ENCODE measurements at regions not wholly inside any gene's neighbourhood (a gene's known extent, or its start where the extent isn't known, plus 50 kb on each side); places are given as distances from the start of the nearest gene placed in this dataset.

DNA sequence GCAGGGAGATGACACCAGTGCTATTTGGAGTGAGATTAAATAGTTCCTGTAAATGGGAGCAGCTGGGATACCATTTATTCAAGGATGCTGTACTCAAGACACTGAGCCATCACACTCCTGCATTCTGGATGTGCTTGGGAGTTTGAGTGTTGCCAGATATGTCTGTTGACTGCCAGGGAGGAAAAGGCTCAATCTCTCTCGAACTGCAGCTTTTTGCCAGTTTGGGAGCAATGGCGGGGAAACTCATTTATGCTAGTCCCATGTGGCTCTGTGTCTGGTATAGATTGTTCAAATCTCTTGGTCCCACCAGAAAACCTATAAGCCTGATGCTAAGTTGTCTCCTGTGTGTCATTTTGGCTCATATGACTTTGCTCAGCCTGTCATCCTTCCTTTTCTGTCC, 363.6 kb downstream of the WDR72 start:
- Histone ChIP-seq H2AFZ (ENCODE audit: low read depth) (no peak overlapping the region), H3K36me3 (replicated peaks in 1 of 2; ENCODE audit: control insufficient read depth in 1 of 2, insufficient read depth in 2 of 2, low read length in 1 of 2) (no peaks in the 10 kb centered on the region), H3F3A (replicated peaks; ENCODE audit: insufficient read depth) (no peaks in the 10 kb centered on the region), H3K79me2 (ENCODE audit: insufficient read depth) (no peaks in the 10 kb centered on the region), H4K20me1 (ENCODE audit: insufficient read depth) (no peaks in the 10 kb centered on the region), H3K27ac (ENCODE audit: low read depth in 2 of 2, low read length in 1 of 2) (no peak overlapping the region), H3K4me3 (ENCODE audit: low read depth in 2 of 2, low read length in 1 of 2) (no peak overlapping the region), H3K9ac (no peak overlapping the region), H3K9me3 (no peaks in the 10 kb centered on the region), H3K4me1 (ENCODE audit: control insufficient read depth in 1 of 2, insufficient read depth in 2 of 2, low read depth in 1 of 2, low read length in 1 of 2) (no peaks in the 10 kb centered on the region), H3K27me3 (ENCODE audit: insufficient read depth) (no peaks in the 10 kb centered on the region), H3K9me2 (no peaks in the 10 kb centered on the region), H3K4me2 (no peak overlapping the region)
- no peak for TF ChIP-seq POLR2AphosphoS5 (IDR thresholded peaks at IDR 0.05; ENCODE audit: low read depth, low read length)
- TF ChIP-seq NRF1 (IDR thresholded peaks at IDR 0.05; ENCODE audit: low read depth, low read length): no peak
- TF ChIP-seq MAX (IDR thresholded peaks at IDR 0.05; ENCODE audit: low read depth): no peak
- TF ChIP-seq SIN3A (IDR thresholded peaks at IDR 0.05; ENCODE audit: borderline replicate concordance, low read depth, low read length): no peak
- no peak for TF ChIP-seq TEAD4 (IDR thresholded peaks at IDR 0.05; ENCODE audit: borderline replicate concordance, insufficient read depth)
- TF ChIP-seq MXI1 (IDR thresholded peaks at IDR 0.05; ENCODE audit: low read depth, low read length): no peak
- no peak for TF ChIP-seq FOXJ3 (CRISPR knock-in tag; IDR thresholded peaks at IDR 0.05)
- ChIA-PET POLR2A (no interaction called here), CTCF (interaction anchor here (0.9 kb wide), 1 partner anchor 9 kb away, joined by 3 read pairs; no protein-coding TSS in a partner anchor)
- WGBS (ENCODE audit: low lambda C conversion rate): no CpG with 5 or more reads among the region's 2 CpGs
- no peak for DNase-seq

- WGBS (ENCODE audit: low lambda C conversion rate): 21% methylated on average over 1 of the region's 1 CpG
Observed at GRCh38 chr15:53390549-53390948, 368.9 kb downstream of the WDR72 start.

More at GRCh38 chr15:53390549-53390948, 368.9 kb downstream of the WDR72 start:
- no peak for DNase-seq
- Histone ChIP-seq H4K20me1 (ENCODE audit: insufficient read depth) (no peaks in the 10 kb centered on the region), H3K36me3 (replicated peaks in 1 of 2; ENCODE audit: control insufficient read depth in 1 of 2, insufficient read depth in 2 of 2, low read length in 1 of 2) (no peaks in the 10 kb centered on the region), H3K27me3 (ENCODE audit: insufficient read depth) (no peaks in the 10 kb centered on the region; the same call in 1 of the 2 replicates), H3F3A (replicated peaks; ENCODE audit: insufficient read depth) (no peaks in the 10 kb centered on the region), H3K27ac (ENCODE audit: low read depth in 2 of 2, low read length in 1 of 2) (no peak overlapping the region), H3K9ac (no peak overlapping the region), H3K9me2 (no peaks in the 10 kb centered on the region), H3K9me3 (no peaks in the 10 kb centered on the region), H3K4me2 (no peak overlapping the region), H2AFZ (ENCODE audit: low read depth) (no peak overlapping the region), H3K79me2 (ENCODE audit: insufficient read depth) (no peaks in the 10 kb centered on the region), H3K4me3 (ENCODE audit: low read depth in 2 of 2, low read length in 1 of 2) (no peak overlapping the region), H3K4me1 (ENCODE audit: control insufficient read depth in 1 of 2, insufficient read depth in 2 of 2, low read depth in 1 of 2, low read length in 1 of 2) (no peaks in the 10 kb centered on the region)
- TF ChIP-seq FOXM1 (IDR thresholded peaks at IDR 0.05; ENCODE audit: low read depth) (no peak), MAX (IDR thresholded peaks at IDR 0.05; ENCODE audit: low read depth) (no peak), RAD21 (IDR thresholded peaks at IDR 0.05; ENCODE audit: low read length) (no peak), TAF1 (IDR thresholded peaks at IDR 0.05; ENCODE audit: borderline replicate concordance, low read depth, low read length) (no peak), MXI1 (IDR thresholded peaks at IDR 0.05; ENCODE audit: low read depth, low read length) (no peak), GATA2 (CRISPR knock-in tag; IDR thresholded peaks at IDR 0.05) (no peak), USF1 (IDR thresholded peaks at IDR 0.05; ENCODE audit: borderline replicate concordance, low read depth) (no peak), NRF1 (IDR thresholded peaks at IDR 0.05; ENCODE audit: low read depth, low read length) (no peak), SMC3 (IDR thresholded peaks at IDR 0.05; ENCODE audit: low read depth, low read length) (no peak), ZBTB33 (IDR thresholded peaks at IDR 0.05; ENCODE audit: borderline replicate concordance, low read depth) (no peak), ELF1 (IDR thresholded peaks at IDR 0.05) (no peak), RXRA (IDR thresholded peaks at IDR 0.05; ENCODE audit: borderline replicate concordance, low read depth) (no peak), RCOR1 (IDR thresholded peaks at IDR 0.05; ENCODE audit: low read length) (no peak), JUND (IDR thresholded peaks at IDR 0.05) (no peak), MEF2A (IDR thresholded peaks at IDR 0.05; ENCODE audit: borderline replicate concordance, low read depth) (no peak), FOXJ3 (CRISPR knock-in tag; IDR thresholded peaks at IDR 0.05) (no peak)
- TF ChIP-seq, protein P1, sequence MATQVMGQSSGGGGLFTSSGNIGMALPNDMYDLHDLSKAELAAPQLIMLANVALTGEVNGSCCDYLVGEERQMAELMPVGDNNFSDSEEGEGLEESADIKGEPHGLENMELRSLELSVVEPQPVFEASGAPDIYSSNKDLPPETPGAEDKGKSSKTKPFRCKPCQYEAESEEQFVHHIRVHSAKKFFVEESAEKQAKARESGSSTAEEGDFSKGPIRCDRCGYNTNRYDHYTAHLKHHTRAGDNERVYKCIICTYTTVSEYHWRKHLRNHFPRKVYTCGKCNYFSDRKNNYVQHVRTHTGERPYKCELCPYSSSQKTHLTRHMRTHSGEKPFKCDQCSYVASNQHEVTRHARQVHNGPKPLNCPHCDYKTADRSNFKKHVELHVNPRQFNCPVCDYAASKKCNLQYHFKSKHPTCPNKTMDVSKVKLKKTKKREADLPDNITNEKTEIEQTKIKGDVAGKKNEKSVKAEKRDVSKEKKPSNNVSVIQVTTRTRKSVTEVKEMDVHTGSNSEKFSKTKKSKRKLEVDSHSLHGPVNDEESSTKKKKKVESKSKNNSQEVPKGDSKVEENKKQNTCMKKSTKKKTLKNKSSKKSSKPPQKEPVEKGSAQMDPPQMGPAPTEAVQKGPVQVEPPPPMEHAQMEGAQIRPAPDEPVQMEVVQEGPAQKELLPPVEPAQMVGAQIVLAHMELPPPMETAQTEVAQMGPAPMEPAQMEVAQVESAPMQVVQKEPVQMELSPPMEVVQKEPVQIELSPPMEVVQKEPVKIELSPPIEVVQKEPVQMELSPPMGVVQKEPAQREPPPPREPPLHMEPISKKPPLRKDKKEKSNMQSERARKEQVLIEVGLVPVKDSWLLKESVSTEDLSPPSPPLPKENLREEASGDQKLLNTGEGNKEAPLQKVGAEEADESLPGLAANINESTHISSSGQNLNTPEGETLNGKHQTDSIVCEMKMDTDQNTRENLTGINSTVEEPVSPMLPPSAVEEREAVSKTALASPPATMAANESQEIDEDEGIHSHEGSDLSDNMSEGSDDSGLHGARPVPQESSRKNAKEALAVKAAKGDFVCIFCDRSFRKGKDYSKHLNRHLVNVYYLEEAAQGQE (IDR thresholded peaks at IDR 0.05; ENCODE audit: low read depth, low read length): no peak
- TF ChIP-seq, protein P2, sequence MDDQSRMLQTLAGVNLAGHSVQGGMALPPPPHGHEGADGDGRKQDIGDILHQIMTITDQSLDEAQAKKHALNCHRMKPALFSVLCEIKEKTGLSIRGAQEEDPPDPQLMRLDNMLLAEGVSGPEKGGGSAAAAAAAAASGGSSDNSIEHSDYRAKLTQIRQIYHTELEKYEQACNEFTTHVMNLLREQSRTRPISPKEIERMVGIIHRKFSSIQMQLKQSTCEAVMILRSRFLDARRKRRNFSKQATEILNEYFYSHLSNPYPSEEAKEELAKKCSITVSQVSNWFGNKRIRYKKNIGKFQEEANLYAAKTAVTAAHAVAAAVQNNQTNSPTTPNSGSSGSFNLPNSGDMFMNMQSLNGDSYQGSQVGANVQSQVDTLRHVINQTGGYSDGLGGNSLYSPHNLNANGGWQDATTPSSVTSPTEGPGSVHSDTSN (IDR thresholded peaks at IDR 0.05): no peak
- POLR2A ChIA-PET: no interaction called here
- CTCF ChIA-PET: interaction anchor here (1.1 kb wide), 1 partner anchor 67 kb away, joined by 4 read pairs; no protein-coding TSS in a partner anchor

Data from SK-N-SH (cell line).